ENCODE measurements at regions not wholly inside any gene's neighbourhood (a gene's known extent, or its start where the extent isn't known, plus 50 kb on each side); places are given as distances from the start of the nearest gene placed in this dataset.

- no peak for TF ChIP-seq CTCF (IDR thresholded peaks at IDR 0.05; ENCODE audit: insufficient read depth, low read length, severe bottlenecking)
- H3K36me3 ChIP-seq (ENCODE audit: control insufficient read depth, insufficient read depth, low read length): no peaks in the 10 kb centered on the region
- FAIRE-seq (no peak), DNase-seq (ENCODE audit: low read depth) (no peak)
- no peak overlapping the region for H3K4me3 ChIP-seq (ENCODE audit: low read depth, low read length)
- H3K27me3 ChIP-seq (ENCODE audit: control insufficient read depth, insufficient read depth, low read length): no peaks in the 10 kb centered on the region
Measured at GRCh38 chr16:66147291-66147690, 219.2 kb upstream of the CDH5 start.

GRCh38 chr16:66146798-66147197 is 219.7 kb upstream of the CDH5 start:
- H3K4me3 ChIP-seq (ENCODE audit: low read depth, low read length): no peak overlapping the region
- no peaks in the 10 kb centered on the region for H3K36me3 ChIP-seq (ENCODE audit: control insufficient read depth, insufficient read depth, low read length)
- H3K27me3 ChIP-seq (ENCODE audit: control insufficient read depth, insufficient read depth, low read length): no peaks in the 10 kb centered on the region
- TF ChIP-seq CTCF (IDR thresholded peaks at IDR 0.05; ENCODE audit: insufficient read depth, low read length, severe bottlenecking): no peak
- no peak for FAIRE-seq
- no peak for DNase-seq (ENCODE audit: low read depth)

GRCh38 chr16:66144641-66145040 is 221.8 kb upstream of the CDH5 start:
- no peak for TF ChIP-seq CTCF (IDR thresholded peaks at IDR 0.05; ENCODE audit: insufficient read depth, low read length, severe bottlenecking)
- H3K4me3 ChIP-seq (ENCODE audit: low read depth, low read length): no peak overlapping the region
- no peaks in the 10 kb centered on the region for H3K36me3 ChIP-seq (ENCODE audit: control insufficient read depth, insufficient read depth, low read length)
- FAIRE-seq (no peak), DNase-seq (ENCODE audit: low read depth) (no peak)
- no peaks in the 10 kb centered on the region for H3K27me3 ChIP-seq (ENCODE audit: control insufficient read depth, insufficient read depth, low read length)

- FAIRE-seq (no peak), DNase-seq (ENCODE audit: low read depth) (no peak)
- Histone ChIP-seq H3K4me3 (ENCODE audit: low read depth, low read length) (no peak overlapping the region), H3K27me3 (ENCODE audit: control insufficient read depth, insufficient read depth, low read length) (no peaks in the 10 kb centered on the region), H3K36me3 (ENCODE audit: control insufficient read depth, insufficient read depth, low read length) (no peaks in the 10 kb centered on the region)
- no peak for TF ChIP-seq CTCF (IDR thresholded peaks at IDR 0.05; ENCODE audit: insufficient read depth, low read length, severe bottlenecking)
Measured at GRCh38 chr16:66143415-66143814, 223.1 kb upstream of the CDH5 start.

- H3K36me3 ChIP-seq (ENCODE audit: control insufficient read depth, insufficient read depth, low read length): no peaks in the 10 kb centered on the region
- H3K4me3 ChIP-seq (ENCODE audit: low read depth, low read length): no peak overlapping the region
- DNase-seq (ENCODE audit: low read depth) (no peak), FAIRE-seq (no peak)
- TF ChIP-seq CTCF (IDR thresholded peaks at IDR 0.05; ENCODE audit: insufficient read depth, low read length, severe bottlenecking): no peak
- H3K27me3 ChIP-seq (ENCODE audit: control insufficient read depth, insufficient read depth, low read length): no peaks in the 10 kb centered on the region
Measured at GRCh38 chr16:66141885-66142284, 224.6 kb upstream of the CDH5 start.

- FAIRE-seq (no peak), DNase-seq (ENCODE audit: low read depth) (no peak)
- no peak for TF ChIP-seq CTCF (IDR thresholded peaks at IDR 0.05; ENCODE audit: insufficient read depth, low read length, severe bottlenecking)
- Histone ChIP-seq H3K4me3 (ENCODE audit: low read depth, low read length) (no peak overlapping the region), H3K36me3 (ENCODE audit: control insufficient read depth, insufficient read depth, low read length) (no peaks in the 10 kb centered on the region), H3K27me3 (ENCODE audit: control insufficient read depth, insufficient read depth, low read length) (no peaks in the 10 kb centered on the region)
Measured at GRCh38 chr16:66137853-66138252, 228.6 kb upstream of the CDH5 start.

All from bronchial epithelial cell (primary cell).